ENCODE measurements at regions not wholly inside any gene's neighbourhood (a gene's known extent, or its start where the extent isn't known, plus 50 kb on each side); places are given as distances from the start of the nearest gene placed in this dataset.
A peak's percentile ranks its signal among the peaks of the same experiment; 100 is the strongest.

DNA sequence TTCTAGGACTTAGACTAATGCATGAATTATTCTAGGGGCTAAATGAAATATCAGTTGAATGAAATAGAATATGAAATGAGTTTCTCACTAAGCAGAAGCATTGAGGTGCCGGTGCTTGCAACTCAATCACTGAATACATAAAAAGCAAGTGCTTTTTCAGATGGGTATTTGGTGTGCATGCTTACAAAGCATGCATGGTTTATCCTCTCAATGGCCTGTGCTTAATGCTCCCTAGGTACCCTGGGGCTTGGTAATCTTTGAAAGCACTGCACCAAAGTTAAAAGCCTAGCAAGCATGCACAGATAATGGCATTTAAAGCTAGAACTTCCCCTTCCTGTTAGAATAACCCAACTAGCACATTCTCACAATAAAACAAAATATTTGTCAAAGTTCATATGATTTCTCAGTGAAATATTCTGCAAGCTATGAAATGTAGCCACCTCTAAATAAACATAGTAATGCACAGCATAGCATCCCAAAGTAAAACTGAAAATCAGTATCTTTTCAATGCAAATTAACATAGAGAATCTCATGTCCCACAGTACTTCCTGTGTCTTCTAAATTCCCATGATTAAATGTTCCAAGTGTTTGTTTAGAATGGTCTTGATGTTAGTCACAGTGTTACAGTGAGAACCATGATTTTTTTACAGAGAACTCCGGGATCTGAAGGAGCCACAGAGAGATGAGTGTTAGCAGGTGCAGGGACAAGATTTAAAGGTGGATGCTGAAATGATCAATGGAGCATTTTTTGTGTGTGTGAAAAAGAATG lies 143.4 kb upstream of the CDH6 start:
- no peaks in the 10 kb centered on the region for H3K36me3 ChIP-seq
- H3K27ac ChIP-seq = no peak overlapping the region
- no peak for DNase-seq (ENCODE audit: low read depth in 1 of 2, low spot score in 2 of 2)
- H3K9me3 ChIP-seq (replicated peaks) = no peaks in the 10 kb centered on the region
- no peaks in the 10 kb centered on the region for H3K4me1 ChIP-seq (replicated peaks)
- no peaks in the 10 kb centered on the region for H3K27me3 ChIP-seq (replicated peaks)
- no peak overlapping the region for H3K4me3 ChIP-seq

GRCh38 chr5:31049461-31049860 lies 144.0 kb upstream of the CDH6 start:
- Histone ChIP-seq H3K4me1 (replicated peaks) (no peaks in the 10 kb centered on the region), H3K36me3 (no peaks in the 10 kb centered on the region), H3K4me3 (no peak overlapping the region), H3K27me3 (replicated peaks) (no peaks in the 10 kb centered on the region), H3K27ac (no peak overlapping the region), H3K9me3 (replicated peaks) (no peaks in the 10 kb centered on the region)
- DNase-seq (ENCODE audit: low read depth in 1 of 2, low spot score in 2 of 2) = no peak

DNA sequence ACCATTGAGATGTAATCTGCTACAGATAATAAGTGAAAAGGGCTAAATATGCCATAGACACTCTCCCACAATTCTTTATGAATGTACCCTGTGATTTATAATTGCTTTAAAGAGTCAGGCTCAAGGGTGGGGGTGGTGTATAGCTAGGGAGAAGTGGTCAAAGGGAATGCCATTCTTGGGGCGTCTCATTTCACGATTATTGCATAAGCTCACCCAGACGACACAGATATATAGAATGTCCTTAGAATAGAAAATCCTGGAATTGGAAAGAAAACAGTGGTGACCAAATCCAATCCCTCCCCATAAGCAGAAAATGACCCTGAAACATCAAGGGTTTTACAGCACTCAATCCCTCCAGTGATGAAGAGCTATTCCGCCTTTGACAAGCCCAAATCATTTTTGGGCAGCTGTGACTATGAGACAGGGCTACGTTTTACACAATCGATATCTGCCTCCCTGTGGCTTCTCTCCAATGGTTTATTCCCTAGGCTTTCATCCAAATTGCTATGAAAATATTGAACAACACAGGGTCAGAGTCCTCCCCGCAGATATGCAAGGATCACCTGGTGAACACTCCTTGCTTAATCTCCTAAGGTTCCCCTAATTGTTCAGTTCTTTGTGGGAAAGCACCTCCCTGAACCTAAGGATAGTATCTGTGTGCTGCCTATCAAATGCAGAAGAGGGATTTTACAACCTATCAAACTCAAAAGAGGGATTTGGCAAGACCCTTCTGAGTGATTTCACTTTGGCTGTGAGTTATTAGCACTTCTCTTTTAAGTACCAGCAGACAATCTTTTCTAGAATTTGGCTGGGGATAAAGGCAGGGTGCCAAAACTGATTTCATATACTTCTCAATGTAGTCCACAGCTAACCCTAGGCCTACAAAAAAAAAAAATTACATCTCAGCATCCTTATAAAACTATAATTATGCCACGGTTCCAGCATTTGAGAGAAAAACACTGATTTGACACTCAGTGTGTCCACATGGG lies 144.9 kb upstream of the CDH6 start:
- no peak overlapping the region for H3K4me3 ChIP-seq
- DNase-seq (ENCODE audit: low read depth in 1 of 2, low spot score in 2 of 2) = no peak
- H3K36me3 ChIP-seq = no peaks in the 10 kb centered on the region
- H3K4me1 ChIP-seq (replicated peaks) = no peaks in the 10 kb centered on the region
- no peaks in the 10 kb centered on the region for H3K9me3 ChIP-seq (replicated peaks)
- no peak overlapping the region for H3K27ac ChIP-seq
- no peaks in the 10 kb centered on the region for H3K27me3 ChIP-seq (replicated peaks)

DNA sequence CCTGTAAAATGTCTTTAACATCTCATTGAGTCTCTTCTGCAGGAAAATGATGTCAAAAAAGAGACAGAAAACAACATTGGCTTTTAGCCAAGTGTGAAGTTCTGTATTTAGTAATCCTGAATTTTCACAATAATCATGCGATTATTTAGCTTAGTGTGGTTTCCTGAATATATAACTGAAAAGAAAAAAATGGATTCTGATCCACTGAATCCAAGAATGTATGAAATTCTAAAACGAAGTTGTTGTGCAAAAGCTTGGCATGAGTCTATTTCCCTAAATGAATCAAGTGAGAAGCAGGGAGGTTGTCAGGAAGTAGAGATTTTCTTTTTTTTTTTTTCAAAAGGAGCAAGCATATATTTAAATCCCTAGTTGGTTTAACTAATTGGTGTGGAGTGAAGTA lies 145.9 kb upstream of the CDH6 start:
- no peak for DNase-seq (ENCODE audit: low read depth in 1 of 2, low spot score in 2 of 2)
- Histone ChIP-seq H3K4me1 (replicated peaks) (no peaks in the 10 kb centered on the region), H3K27ac (no peak overlapping the region), H3K27me3 (replicated peaks) (no peaks in the 10 kb centered on the region), H3K4me3 (no peak overlapping the region), H3K9me3 (replicated peaks) (no peaks in the 10 kb centered on the region), H3K36me3 (no peaks in the 10 kb centered on the region)

DNA sequence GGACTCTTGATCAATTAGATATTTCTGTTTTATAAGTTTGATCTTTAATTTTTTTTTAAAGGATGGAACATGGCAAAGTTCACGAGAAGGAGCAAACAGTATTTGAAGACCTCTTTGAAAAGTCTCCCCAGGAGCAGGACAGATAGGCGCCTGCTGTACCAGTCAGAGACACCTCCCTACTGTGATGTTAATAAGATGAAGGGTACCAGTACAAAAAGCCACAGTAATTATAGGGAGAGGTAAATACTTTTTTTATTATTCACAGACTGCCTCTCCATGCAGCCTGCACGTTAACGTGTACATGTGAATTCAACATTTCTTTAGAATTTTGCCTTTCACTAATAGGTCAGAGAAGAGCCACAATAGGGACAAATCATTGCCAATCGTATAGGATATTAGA lies 146.5 kb upstream of the CDH6 start:
- H3K27me3 ChIP-seq (replicated peaks) = no peaks in the 10 kb centered on the region
- H3K36me3 ChIP-seq = no peaks in the 10 kb centered on the region
- H3K9me3 ChIP-seq (replicated peaks) = no peaks in the 10 kb centered on the region
- no peak overlapping the region for H3K4me3 ChIP-seq
- no peak for DNase-seq (ENCODE audit: low read depth in 1 of 2, low spot score in 2 of 2)
- no peak overlapping the region for H3K27ac ChIP-seq
- no peaks in the 10 kb centered on the region for H3K4me1 ChIP-seq (replicated peaks)

GRCh38 chr5:31036411-31036810 lies 157.1 kb upstream of the CDH6 start:
- Histone ChIP-seq H3K27ac (peak overlapping the region; percentile 68), H3K27me3 (replicated peaks) (no peaks in the 10 kb centered on the region), H3K4me3 (no peak overlapping the region), H3K4me1 (replicated peaks) (peaks cover 16% of the 10 kb centered on the region), H3K36me3 (no peaks in the 10 kb centered on the region), H3K9me3 (replicated peaks) (no peaks in the 10 kb centered on the region)
- peak in 1 of 2 experiments; percentile 21 for DNase-seq (ENCODE audit: low read depth in 1 of 2, low spot score in 2 of 2)

DNA sequence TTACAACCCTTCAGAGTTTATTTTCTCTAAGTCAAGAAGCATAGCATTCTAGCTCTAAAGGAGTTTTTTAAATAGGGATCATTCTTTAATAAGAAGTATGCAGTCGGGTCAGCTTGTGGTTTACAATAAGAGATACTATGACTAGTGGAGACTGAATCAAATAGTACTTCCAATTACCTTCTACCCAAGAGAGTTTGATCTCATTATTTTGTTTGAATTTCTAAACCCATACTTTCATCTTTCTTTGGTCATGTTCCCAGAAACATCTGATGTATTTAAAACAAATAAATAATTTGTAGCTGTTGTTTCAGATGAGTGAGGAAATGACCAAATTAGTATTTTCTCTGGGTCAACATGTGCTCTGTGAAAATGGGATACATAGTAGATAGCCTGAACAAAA lies 160.2 kb upstream of the CDH6 start:
- no peaks in the 10 kb centered on the region for H3K36me3 ChIP-seq
- H3K9me3 ChIP-seq (replicated peaks) = no peaks in the 10 kb centered on the region
- peak in 1 of 2 experiments; percentile 5 for DNase-seq (ENCODE audit: low read depth in 1 of 2, low spot score in 2 of 2)
- no peaks in the 10 kb centered on the region for H3K27me3 ChIP-seq (replicated peaks)
- peaks cover 16% of the 10 kb centered on the region for H3K4me1 ChIP-seq (replicated peaks)
- no peak overlapping the region for H3K27ac ChIP-seq
- H3K4me3 ChIP-seq = no peak overlapping the region

DNA sequence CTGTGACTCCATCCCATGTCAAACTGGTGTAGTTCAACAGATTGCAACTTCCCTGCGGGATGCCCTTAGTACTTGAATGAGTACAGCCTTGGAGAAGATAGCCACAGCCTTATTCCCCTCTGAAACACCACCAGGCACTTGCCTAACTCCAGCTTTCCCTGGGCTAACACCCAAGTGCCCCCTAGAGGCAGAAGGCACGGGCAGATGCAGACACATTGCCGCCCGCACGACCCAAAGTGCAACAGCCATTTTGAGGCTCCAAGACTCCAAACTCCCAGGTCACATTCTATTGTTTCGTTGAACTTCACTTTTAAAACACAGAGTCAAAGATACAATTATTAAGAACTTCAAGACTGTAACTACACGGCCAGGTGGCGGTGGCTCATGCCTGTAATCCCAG lies 163.6 kb upstream of the CDH6 start:
- Histone ChIP-seq H3K4me3 (no peak overlapping the region), H3K4me1 (replicated peaks) (no peaks in the 10 kb centered on the region), H3K27me3 (replicated peaks) (no peaks in the 10 kb centered on the region), H3K27ac (no peak overlapping the region), H3K36me3 (no peaks in the 10 kb centered on the region), H3K9me3 (replicated peaks) (no peaks in the 10 kb centered on the region)
- no peak for DNase-seq (ENCODE audit: low read depth in 1 of 2, low spot score in 2 of 2)

DNA sequence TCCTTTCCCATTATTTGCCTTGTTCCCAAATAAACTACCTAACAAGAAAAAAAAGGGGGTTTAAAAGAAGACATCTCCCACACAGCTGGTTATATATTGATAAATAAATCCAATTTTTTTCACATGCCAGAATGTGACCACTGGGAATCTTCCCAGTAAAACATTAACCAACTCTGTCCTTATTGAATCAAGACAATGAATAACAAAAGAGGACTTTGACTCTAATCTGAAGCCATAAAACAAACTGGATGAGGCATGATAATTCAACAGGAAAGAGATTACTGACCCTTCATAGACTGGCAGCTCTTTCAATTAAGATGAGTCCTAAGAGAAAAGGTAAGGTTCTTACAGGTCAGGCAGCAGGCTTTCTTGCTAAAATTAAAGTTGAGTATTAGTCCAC lies 165.8 kb upstream of the CDH6 start:
- no peaks in the 10 kb centered on the region for H3K27me3 ChIP-seq (replicated peaks)
- H3K4me3 ChIP-seq = no peak overlapping the region
- no peak for DNase-seq (ENCODE audit: low read depth in 1 of 2, low spot score in 2 of 2)
- no peaks in the 10 kb centered on the region for H3K9me3 ChIP-seq (replicated peaks)
- H3K36me3 ChIP-seq = no peaks in the 10 kb centered on the region
- H3K4me1 ChIP-seq (replicated peaks) = peaks cover 9% of the 10 kb centered on the region
- no peak overlapping the region for H3K27ac ChIP-seq

GRCh38 chr5:31023105-31023504 lies 170.4 kb upstream of the CDH6 start:
- DNase-seq (ENCODE audit: low read depth in 1 of 2, low spot score in 2 of 2) = peak in 1 of 2 experiments; percentile 29
- H3K9me3 ChIP-seq (replicated peaks) = no peaks in the 10 kb centered on the region
- no peaks in the 10 kb centered on the region for H3K36me3 ChIP-seq
- H3K27me3 ChIP-seq (replicated peaks) = no peaks in the 10 kb centered on the region
- H3K27ac ChIP-seq = no peak overlapping the region
- H3K4me3 ChIP-seq = no peak overlapping the region
- H3K4me1 ChIP-seq (replicated peaks) = peaks cover 13% of the 10 kb centered on the region

DNA sequence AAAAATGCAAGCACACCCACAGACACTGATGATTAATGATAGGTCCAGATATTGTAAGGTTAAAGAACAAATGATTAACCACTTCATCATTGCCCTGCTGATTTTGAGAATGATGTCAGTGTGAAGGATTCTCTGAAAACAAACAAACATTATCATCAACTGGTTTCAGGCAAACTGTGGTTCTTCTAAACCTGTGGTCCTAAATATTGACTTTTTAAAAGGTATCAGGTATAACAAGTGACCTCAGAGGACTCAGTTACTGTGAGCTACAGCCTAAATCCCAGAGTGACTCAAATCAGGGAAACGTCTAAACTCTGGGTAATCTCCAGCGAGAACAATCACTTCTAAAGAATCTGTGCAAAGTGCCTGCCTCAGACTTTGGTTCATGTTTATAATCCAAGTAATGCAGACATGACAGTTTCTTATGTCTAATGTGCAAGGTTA lies 172.3 kb upstream of the CDH6 start:
- H3K9me3 ChIP-seq (replicated peaks) = no peaks in the 10 kb centered on the region
- no peak overlapping the region for H3K27ac ChIP-seq
- H3K36me3 ChIP-seq = no peaks in the 10 kb centered on the region
- peak in 1 of 2 experiments; percentile 0 for DNase-seq (ENCODE audit: low read depth in 1 of 2, low spot score in 2 of 2)
- peaks cover 13% of the 10 kb centered on the region for H3K4me1 ChIP-seq (replicated peaks)
- no peaks in the 10 kb centered on the region for H3K27me3 ChIP-seq (replicated peaks)
- H3K4me3 ChIP-seq = no peak overlapping the region

- no peak overlapping the region for H3K4me3 ChIP-seq
- no peak overlapping the region for H3K27ac ChIP-seq
- H3K4me1 ChIP-seq (replicated peaks) = no peaks in the 10 kb centered on the region
- no peaks in the 10 kb centered on the region for H3K27me3 ChIP-seq (replicated peaks)
- H3K36me3 ChIP-seq = no peaks in the 10 kb centered on the region
- H3K9me3 ChIP-seq (replicated peaks) = no peaks in the 10 kb centered on the region
- no peak for DNase-seq (ENCODE audit: low read depth in 1 of 2, low spot score in 2 of 2)
Measured at GRCh38 chr5:31008231-31008630, 185.3 kb upstream of the CDH6 start.

- no peak for DNase-seq (ENCODE audit: low read depth in 1 of 2, low spot score in 2 of 2)
- no peak overlapping the region for H3K4me3 ChIP-seq
- H3K4me1 ChIP-seq (replicated peaks) = no peaks in the 10 kb centered on the region
- no peak overlapping the region for H3K27ac ChIP-seq
- H3K9me3 ChIP-seq (replicated peaks) = no peaks in the 10 kb centered on the region
- H3K27me3 ChIP-seq (replicated peaks) = no peaks in the 10 kb centered on the region
- H3K36me3 ChIP-seq = no peaks in the 10 kb centered on the region
Measured at GRCh38 chr5:31007672-31008071, 185.8 kb upstream of the CDH6 start.

DNA sequence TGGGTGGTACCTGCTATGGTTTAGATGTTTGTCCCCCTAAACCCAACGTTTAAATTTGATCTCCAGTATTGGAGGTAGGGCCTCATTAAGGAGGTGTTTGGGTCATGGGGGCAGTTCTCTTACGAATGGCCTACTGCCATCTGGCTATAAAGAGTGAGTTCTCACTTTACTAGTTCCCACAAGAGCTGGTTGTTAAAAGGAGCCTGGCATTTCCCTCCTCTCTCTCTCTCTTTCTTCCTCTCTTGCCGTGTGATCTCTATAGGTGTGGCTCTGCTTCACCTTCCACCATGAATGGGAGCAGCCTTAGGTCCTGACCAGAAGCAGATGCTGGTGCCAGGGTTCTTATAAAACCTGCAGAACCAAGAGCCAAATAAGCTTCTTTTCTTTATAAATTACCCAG lies 193.2 kb upstream of the CDH6 start:
- Histone ChIP-seq H3K4me1 (replicated peaks) (no peaks in the 10 kb centered on the region), H3K9me3 (replicated peaks) (no peaks in the 10 kb centered on the region), H3K4me3 (no peak overlapping the region), H3K36me3 (no peaks in the 10 kb centered on the region), H3K27ac (no peak overlapping the region), H3K27me3 (replicated peaks) (no peaks in the 10 kb centered on the region)
- DNase-seq (ENCODE audit: low read depth in 1 of 2, low spot score in 2 of 2) = no peak

Data from SJSA1 (cell line).